ENCODE measurements at regions not wholly inside any gene's neighbourhood (a gene's known extent, or its start where the extent isn't known, plus 50 kb on each side); places are given as distances from the start of the nearest gene placed in this dataset.

DNA sequence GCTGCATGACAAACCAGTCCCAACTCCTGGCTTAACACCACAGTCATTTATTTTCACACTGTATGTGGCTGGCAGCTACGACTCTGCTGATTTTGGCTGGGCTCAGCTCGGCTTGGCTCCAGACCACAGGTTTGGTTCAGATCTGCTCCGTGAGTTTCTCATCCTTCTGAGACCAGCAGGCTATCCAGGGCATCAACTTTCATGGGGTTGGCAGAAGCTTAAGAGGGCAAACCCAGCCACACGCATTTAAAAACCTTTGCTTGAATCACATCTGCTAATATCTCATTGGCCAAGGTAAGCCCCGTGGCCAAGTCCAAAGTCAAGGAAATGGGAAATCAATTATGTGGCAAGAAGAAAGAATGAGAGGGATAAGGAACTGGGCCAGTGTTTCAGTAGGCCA, 574.2 kb downstream of the MATN1 start:
- TF ChIP-seq RAD21 (IDR thresholded peaks at IDR 0.05) (no peak), YY1 (IDR thresholded peaks at IDR 0.05) (no peak), JUND (IDR thresholded peaks at IDR 0.05) (no peak), FOXA1 (IDR thresholded peaks at IDR 0.05) (no peak), RXRA (IDR thresholded peaks at IDR 0.05) (no peak), HNF4A (conservative IDR thresholded peaks at IDR 0.05) (no peak), EGR1 (IDR thresholded peaks at IDR 0.05; ENCODE audit: low read depth in 2 of 2) (no peak), GABPA (IDR thresholded peaks at IDR 0.05 in 1 of 2, conservative IDR thresholded peaks at IDR 0.05 in 1 of 2) (no peak), SP1 (IDR thresholded peaks at IDR 0.05) (no peak), TAF1 (conservative IDR thresholded peaks at IDR 0.05) (no peak)
- TF ChIP-seq, protein P1, sequence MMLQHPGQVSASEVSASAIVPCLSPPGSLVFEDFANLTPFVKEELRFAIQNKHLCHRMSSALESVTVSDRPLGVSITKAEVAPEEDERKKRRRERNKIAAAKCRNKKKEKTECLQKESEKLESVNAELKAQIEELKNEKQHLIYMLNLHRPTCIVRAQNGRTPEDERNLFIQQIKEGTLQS (IDR thresholded peaks at IDR 0.05): no peak
- TF ChIP-seq, protein P2, sequence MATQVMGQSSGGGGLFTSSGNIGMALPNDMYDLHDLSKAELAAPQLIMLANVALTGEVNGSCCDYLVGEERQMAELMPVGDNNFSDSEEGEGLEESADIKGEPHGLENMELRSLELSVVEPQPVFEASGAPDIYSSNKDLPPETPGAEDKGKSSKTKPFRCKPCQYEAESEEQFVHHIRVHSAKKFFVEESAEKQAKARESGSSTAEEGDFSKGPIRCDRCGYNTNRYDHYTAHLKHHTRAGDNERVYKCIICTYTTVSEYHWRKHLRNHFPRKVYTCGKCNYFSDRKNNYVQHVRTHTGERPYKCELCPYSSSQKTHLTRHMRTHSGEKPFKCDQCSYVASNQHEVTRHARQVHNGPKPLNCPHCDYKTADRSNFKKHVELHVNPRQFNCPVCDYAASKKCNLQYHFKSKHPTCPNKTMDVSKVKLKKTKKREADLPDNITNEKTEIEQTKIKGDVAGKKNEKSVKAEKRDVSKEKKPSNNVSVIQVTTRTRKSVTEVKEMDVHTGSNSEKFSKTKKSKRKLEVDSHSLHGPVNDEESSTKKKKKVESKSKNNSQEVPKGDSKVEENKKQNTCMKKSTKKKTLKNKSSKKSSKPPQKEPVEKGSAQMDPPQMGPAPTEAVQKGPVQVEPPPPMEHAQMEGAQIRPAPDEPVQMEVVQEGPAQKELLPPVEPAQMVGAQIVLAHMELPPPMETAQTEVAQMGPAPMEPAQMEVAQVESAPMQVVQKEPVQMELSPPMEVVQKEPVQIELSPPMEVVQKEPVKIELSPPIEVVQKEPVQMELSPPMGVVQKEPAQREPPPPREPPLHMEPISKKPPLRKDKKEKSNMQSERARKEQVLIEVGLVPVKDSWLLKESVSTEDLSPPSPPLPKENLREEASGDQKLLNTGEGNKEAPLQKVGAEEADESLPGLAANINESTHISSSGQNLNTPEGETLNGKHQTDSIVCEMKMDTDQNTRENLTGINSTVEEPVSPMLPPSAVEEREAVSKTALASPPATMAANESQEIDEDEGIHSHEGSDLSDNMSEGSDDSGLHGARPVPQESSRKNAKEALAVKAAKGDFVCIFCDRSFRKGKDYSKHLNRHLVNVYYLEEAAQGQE (IDR thresholded peaks at IDR 0.05): no peak
- TF ChIP-seq, protein P3, sequence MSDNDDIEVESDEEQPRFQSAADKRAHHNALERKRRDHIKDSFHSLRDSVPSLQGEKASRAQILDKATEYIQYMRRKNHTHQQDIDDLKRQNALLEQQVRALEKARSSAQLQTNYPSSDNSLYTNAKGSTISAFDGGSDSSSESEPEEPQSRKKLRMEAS (IDR thresholded peaks at IDR 0.05): no peak
- 78% methylated on average over 5 of the region's 5 CpGs for WGBS

DNA sequence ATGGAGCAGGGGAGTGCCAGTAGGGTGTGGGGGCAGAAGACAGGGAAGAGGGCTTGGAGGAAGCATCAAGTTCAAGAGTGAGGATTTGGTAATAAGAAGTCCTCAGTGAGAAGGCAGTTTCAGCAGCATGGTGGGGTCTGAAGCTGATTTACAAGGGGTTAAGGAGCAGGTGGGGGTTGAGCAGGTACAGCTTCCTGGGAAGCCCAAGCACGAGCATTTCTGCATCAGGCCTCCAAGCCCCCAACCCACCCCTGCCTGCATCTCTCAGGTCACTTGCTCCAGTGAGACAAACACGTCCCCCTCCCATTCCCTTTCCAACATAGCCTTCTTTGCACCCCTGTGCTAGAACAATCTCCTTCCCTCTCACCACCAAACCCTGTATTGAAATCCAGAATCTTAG, 574.7 kb downstream of the MATN1 start:
- peaks cover 0 to 2% (median 0%) of the 10 kb centered on the region in 4 donors for H3K27me3 ChIP-seq (ENCODE audit: control insufficient read depth in 4 of 4, insufficient read depth in 4 of 4, low read length in 3 of 4)
- H3K4me1 ChIP-seq (ENCODE audit: control insufficient read depth in 4 of 4, insufficient read depth in 4 of 4, low read length in 3 of 4): no peaks in the 10 kb centered on the region
- peaks cover 0 to 2% (median 0%) of the 10 kb centered on the region in 4 donors for H3K9me3 ChIP-seq (ENCODE audit: control insufficient read depth in 4 of 4, low read length in 3 of 4)
- TF ChIP-seq, protein P4, sequence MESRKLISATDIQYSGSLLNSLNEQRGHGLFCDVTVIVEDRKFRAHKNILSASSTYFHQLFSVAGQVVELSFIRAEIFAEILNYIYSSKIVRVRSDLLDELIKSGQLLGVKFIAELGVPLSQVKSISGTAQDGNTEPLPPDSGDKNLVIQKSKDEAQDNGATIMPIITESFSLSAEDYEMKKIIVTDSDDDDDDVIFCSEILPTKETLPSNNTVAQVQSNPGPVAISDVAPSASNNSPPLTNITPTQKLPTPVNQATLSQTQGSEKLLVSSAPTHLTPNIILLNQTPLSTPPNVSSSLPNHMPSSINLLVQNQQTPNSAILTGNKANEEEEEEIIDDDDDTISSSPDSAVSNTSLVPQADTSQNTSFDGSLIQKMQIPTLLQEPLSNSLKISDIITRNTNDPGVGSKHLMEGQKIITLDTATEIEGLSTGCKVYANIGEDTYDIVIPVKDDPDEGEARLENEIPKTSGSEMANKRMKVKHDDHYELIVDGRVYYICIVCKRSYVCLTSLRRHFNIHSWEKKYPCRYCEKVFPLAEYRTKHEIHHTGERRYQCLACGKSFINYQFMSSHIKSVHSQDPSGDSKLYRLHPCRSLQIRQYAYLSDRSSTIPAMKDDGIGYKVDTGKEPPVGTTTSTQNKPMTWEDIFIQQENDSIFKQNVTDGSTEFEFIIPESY (IDR thresholded peaks at IDR 0.05): no peak
- TF ChIP-seq, protein P2 (IDR thresholded peaks at IDR 0.05): no peak
- TF ChIP-seq FOXA1 (IDR thresholded peaks at IDR 0.05) (no peak), FOXA2 (IDR thresholded peaks at IDR 0.05) (no peak), YY1 (IDR thresholded peaks at IDR 0.05) (no peak), SP1 (IDR thresholded peaks at IDR 0.05) (no peak), GABPA (IDR thresholded peaks at IDR 0.05 in 1 of 2, conservative IDR thresholded peaks at IDR 0.05 in 1 of 2) (no peak), RAD21 (IDR thresholded peaks at IDR 0.05) (no peak)
- TF ChIP-seq, protein P3 (IDR thresholded peaks at IDR 0.05): no peak
- H3K36me3 ChIP-seq (ENCODE audit: control insufficient read depth in 4 of 4, insufficient read depth in 3 of 4, low read depth in 1 of 4, low read length in 3 of 4): no peaks in the 10 kb centered on the region
- 56% methylated on average over 2 of the region's 2 CpGs for WGBS
- no peak overlapping the region for H3K9ac ChIP-seq (ENCODE audit: low read depth in 1 of 2, low read length in 2 of 2)
- no peak for DNase-seq (ENCODE audit: low spot score)
- H3K4me3 ChIP-seq (ENCODE audit: low read depth in 1 of 3, low read length in 3 of 3): no peak overlapping the region
- no peak overlapping the region for H3K27ac ChIP-seq (ENCODE audit: low read depth in 1 of 2, low read length in 2 of 2)

More for the DNA sequence above, 574.2 kb downstream of the MATN1 start:
- DNase-seq (ENCODE audit: low spot score): no peak
- no peak overlapping the region for H3K27ac ChIP-seq (ENCODE audit: low read depth in 1 of 2, low read length in 2 of 2)
- H3K9me3 ChIP-seq (ENCODE audit: control insufficient read depth in 4 of 4, low read length in 3 of 4): peaks cover 0 to 2% (median 0%) of the 10 kb centered on the region in 4 donors
- peaks cover 0 to 2% (median 0%) of the 10 kb centered on the region in 4 donors for H3K27me3 ChIP-seq (ENCODE audit: control insufficient read depth in 4 of 4, insufficient read depth in 4 of 4, low read length in 3 of 4)
- H3K9ac ChIP-seq (ENCODE audit: low read depth in 1 of 2, low read length in 2 of 2): no peak overlapping the region
- H3K4me1 ChIP-seq (ENCODE audit: control insufficient read depth in 4 of 4, insufficient read depth in 4 of 4, low read length in 3 of 4): no peaks in the 10 kb centered on the region
- H3K4me3 ChIP-seq (ENCODE audit: low read depth in 1 of 3, low read length in 3 of 3): no peak overlapping the region
- no peaks in the 10 kb centered on the region for H3K36me3 ChIP-seq (ENCODE audit: control insufficient read depth in 4 of 4, insufficient read depth in 3 of 4, low read depth in 1 of 4, low read length in 3 of 4)
